Heart right ventricle (tissue), 16 donors: ENCODE measurements at regions not wholly inside any gene's neighbourhood (a gene's known extent, or its start where the extent isn't known, plus 50 kb on each side); places are given as distances from the start of the nearest gene placed in this dataset.

ENCODE experiments used
- ATAC-seq, 8 donors: fragments of 200-7000 bp; cut with Tn5 transposase; one replicate each; pipeline ENCODE4 v1.9.1; 2020; ENCODE audit warnings: mild to moderate bottlenecking in 8 of 8, moderate library complexity in 8 of 8, moderate number of reproducible peaks in 1 of 8
- DNase-seq, 2 donors: peaks; one replicate each; pipeline ENCODE4 v3.0.0-alpha.2; 2020
- H3K27ac ChIP-seq, 10 donors: fragments of 200-600 bp; sonication (generic) in 2 of 10; one replicate each; pipeline versions ENCODE4 v1.5.0 to v1.8.0; 2020 to 2022; ENCODE audit warnings: mild to moderate bottlenecking in 3 of 10
- H3K27me3 ChIP-seq, 7 donors: fragments of 200-600 bp; one replicate each; pipeline ENCODE4 v1.8.0; 2021 to 2022; ENCODE audit warnings: mild to moderate bottlenecking in 2 of 7
- H3K36me3 ChIP-seq, 9 donors: fragments of 200-600 bp; sonication (generic) in 1 of 9; one replicate each; pipeline versions ENCODE4 v1.5.0 to v1.8.0; 2020 to 2022; ENCODE audit warnings: mild to moderate bottlenecking in 2 of 9
- H3K4me1 ChIP-seq, 9 donors: fragments of 200-600 bp; sonication (generic) in 1 of 9; one replicate each; pipeline versions ENCODE4 v1.5.0 to v1.8.0; 2020 to 2022; ENCODE audit warnings: mild to moderate bottlenecking in 4 of 9
- H3K4me3 ChIP-seq, 10 donors: fragments of 200-600 bp; sonication (generic) in 2 of 10; one replicate each; pipeline versions ENCODE4 v1.5.0 to v1.8.0; 2020 to 2022; ENCODE audit warnings: mild to moderate bottlenecking in 7 of 10, moderate library complexity in 2 of 10
- H3K9me3 ChIP-seq, 11 donors: fragments of 200-600 bp in 10 of 11; sonication (generic) in 2 of 11; one replicate each; pipeline versions ENCODE4 v1.5.0 to v1.8.0; 2013 to 2022; ENCODE audit warnings: mild to moderate bottlenecking in 2 of 11, control low read depth in 1 of 11, moderate library complexity in 1 of 11
- WGBS, 2 donors: extraction: QIAGEN DNeasy Blood & Tissue Kit; methylation state at CpG; one replicate each; pipeline ENCODE4 v1.1.7; 2013; ENCODE audit warnings: inconsistent platforms in 1 of 2; 5-methylcytosine and 5-hydroxymethylcytosine counted together
- intact Hi-C, 10 donors: fragments of 100-400 bp; cut with DNase I; formaldehyde crosslinking; loops; one replicate each; pipeline versions ENCODE4 v1.11.1 to v1.14.2; 2022
- TF ChIP-seq, protein P1 (sequence below), 9 donors: fragments of 200-600 bp; sonication (generic) in 2 of 9; IDR thresholded peaks; one replicate each; pipeline versions ENCODE4 v1.5.0 to v1.8.0; 2021 to 2022; ENCODE audit warnings: antibody characterized with exemption in 9 of 9, mild to moderate bottlenecking in 5 of 9, moderate library complexity in 1 of 9
- donor health status: Arrhythmogenic right ventricular cardiomyopathy.
- donor health status: ischemic (EF 13 %, LVEDD 7.1; RV severe dilation, severe dysfunction).
- donor health status: healthy with polysubstance abuse.
- donor health status: DM: no; HTN: yes; CAD: no.
- donor health status: DM: no; HTN: no; CAD: no.
- donor health status: ischemic (EF 25% LVEDD 6.9; RV normal size, moderate dysfunction).
- donor health status: ischemic (EF 25% LVEDD 5.7; RV mildly dilated, moderate dysfunction).
- donor health status: healthy.
- donor health status: DM: yes; HTN: yes; CAD: no.
- donor health status: Ischemic cardiomyopathy.
- donor health status: ischemic (EF 35%, LVEDD 5.7; RV mildly dilated, moderate dysfunction).
- donor health status: nonischemic (EF 11% LVEDD 7.7; RV severe dilation, severe dysfunction).
- donor health status: DM: yes; HTN: yes; CAD: no.
- donor health status: PGD.
- donor health status: ischemic (EF 29% LVEDD 5.4; RV normal size, mild dysfunction).
- donor health status: nonischemic (EF 23%, LVEDD 6.1; RV moderate dilation, normal function).

DNA sequence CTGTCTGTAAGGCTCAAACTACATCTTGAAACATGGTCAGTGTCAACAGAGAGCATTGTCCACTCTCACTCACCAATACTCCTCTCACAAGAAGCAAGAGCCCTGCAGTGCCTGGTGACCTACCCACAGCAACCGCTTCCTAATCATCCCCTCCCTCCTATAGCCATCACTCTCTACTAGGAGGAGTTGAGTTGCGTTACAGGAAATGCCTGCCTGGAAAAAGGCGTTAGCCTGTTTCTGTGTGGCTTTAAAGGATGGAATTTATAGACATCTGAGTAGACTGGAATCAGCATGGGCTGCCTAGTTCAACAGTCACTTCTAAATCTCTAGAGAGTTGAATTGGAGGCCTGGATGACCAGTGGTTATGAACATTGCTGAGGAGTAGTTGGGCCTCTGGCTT is 108.3 kb upstream of the FER start:
- WGBS, 2 donors = 57 to 64% methylated on average over 3 of the region's 3 CpGs

DNA sequence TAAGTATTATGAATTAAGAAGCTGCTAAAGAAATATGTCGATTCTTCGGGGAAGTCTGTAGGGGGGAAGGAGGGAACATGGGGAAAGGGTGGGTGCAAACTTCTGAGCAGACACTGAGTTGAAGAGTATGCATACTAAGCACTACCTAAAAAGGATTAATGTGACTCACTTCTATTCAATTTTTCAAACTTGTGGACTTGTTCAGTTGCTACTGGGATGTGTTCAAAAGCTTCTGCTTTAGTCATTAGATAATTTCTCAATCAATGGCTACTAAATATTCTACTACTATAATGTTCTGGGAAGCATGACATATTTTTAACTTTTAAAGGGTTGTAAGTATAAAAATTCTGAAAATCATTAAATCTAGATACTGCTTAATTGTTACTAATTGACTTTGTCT is 109.7 kb upstream of the FER start:
- intact Hi-C loops = no loop called here
- ATAC-seq = no peak
- no peak for DNase-seq
- no peaks in the 10 kb centered on the region for H3K36me3 ChIP-seq
- no peak overlapping the region for H3K27ac ChIP-seq
- no peak overlapping the region for H3K4me3 ChIP-seq
- TF ChIP-seq, protein P1, sequence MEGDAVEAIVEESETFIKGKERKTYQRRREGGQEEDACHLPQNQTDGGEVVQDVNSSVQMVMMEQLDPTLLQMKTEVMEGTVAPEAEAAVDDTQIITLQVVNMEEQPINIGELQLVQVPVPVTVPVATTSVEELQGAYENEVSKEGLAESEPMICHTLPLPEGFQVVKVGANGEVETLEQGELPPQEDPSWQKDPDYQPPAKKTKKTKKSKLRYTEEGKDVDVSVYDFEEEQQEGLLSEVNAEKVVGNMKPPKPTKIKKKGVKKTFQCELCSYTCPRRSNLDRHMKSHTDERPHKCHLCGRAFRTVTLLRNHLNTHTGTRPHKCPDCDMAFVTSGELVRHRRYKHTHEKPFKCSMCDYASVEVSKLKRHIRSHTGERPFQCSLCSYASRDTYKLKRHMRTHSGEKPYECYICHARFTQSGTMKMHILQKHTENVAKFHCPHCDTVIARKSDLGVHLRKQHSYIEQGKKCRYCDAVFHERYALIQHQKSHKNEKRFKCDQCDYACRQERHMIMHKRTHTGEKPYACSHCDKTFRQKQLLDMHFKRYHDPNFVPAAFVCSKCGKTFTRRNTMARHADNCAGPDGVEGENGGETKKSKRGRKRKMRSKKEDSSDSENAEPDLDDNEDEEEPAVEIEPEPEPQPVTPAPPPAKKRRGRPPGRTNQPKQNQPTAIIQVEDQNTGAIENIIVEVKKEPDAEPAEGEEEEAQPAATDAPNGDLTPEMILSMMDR (IDR thresholded peaks at IDR 0.05) = no peak
- H3K27me3 ChIP-seq = no peaks in the 10 kb centered on the region
- H3K4me1 ChIP-seq = peaks cover 0 to 26% (median 6%) of the 10 kb centered on the region in 9 donors
- H3K9me3 ChIP-seq = no peaks in the 10 kb centered on the region
- WGBS, 2 donors = 89 to 92% methylated on average over 2 of the region's 2 CpGs

More for the DNA sequence above, 108.3 kb upstream of the FER start:
- H3K9me3 ChIP-seq = no peaks in the 10 kb centered on the region
- H3K27me3 ChIP-seq = no peaks in the 10 kb centered on the region
- no peak for DNase-seq
- no peak for ATAC-seq
- no peaks in the 10 kb centered on the region for H3K36me3 ChIP-seq
- H3K4me3 ChIP-seq = no peak overlapping the region
- intact Hi-C loops = no loop called here
- H3K4me1 ChIP-seq = peaks cover 0 to 21% (median 6%) of the 10 kb centered on the region in 9 donors
- no peak overlapping the region for H3K27ac ChIP-seq
- TF ChIP-seq, protein P1 (IDR thresholded peaks at IDR 0.05) = no peak

DNA sequence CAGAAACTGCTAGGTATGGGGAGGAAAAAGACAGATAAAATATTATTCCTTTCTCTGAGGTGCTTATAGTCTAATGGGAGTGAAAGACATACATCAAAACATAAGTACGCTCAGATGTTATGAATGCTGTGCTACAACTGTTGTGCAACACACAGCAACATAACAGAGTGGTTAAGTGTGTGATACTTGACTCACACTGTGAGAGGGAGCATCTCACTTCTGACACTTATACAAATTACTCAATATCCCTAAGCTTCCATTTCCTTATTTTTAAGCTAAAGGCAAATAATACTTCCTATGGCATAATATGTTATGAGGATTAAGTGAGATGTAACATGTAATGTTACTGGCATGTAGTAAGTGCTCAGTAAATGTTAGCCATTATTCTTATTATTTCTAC is 110.6 kb upstream of the FER start:
- 94 to 100% methylated on average over 1 of the region's 1 CpG for WGBS, 2 donors
- intact Hi-C loops = no loop called here

DNA sequence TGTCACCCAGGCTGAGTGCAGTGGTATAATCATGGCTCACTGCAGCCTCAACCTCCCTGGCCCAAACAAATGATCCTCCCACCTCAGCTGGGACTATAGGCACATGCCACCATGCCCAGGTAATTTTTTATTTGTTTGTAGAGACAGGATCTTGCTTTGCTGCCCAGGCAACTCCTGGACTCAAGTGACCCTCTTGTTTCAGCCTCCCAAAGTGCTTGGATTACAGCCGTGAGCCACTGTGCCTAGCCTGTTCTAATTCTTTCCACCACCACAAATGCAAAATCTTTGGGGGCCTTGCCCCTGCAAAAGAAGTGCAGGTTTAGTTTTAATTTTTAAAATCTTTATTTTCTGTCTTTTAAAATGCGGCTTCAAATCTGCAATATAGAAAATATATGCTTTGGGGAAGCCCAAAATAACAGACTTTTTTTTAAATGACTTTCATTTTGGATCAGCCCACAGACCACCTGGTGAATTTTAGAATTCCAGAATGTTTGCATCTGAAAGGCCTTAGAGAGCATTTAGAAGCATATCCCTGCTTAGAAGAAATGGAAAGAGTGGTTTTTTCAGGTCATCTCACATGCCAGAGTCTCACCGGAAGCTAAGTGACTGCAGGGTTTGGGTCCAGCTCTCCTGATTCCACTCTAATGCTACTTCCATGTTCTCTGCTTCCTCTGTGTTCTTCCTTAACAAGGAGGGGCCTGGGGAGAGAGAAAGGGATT is 111.4 kb upstream of the FER start:
- no peak for DNase-seq

More for the DNA sequence above, 110.6 kb upstream of the FER start:
- H3K4me1 ChIP-seq = peaks cover 0 to 21% (median 3%) of the 10 kb centered on the region in 9 donors
- no peak for ATAC-seq
- no peaks in the 10 kb centered on the region for H3K36me3 ChIP-seq
- no peak for DNase-seq
- H3K27me3 ChIP-seq = no peaks in the 10 kb centered on the region
- H3K9me3 ChIP-seq = no peaks in the 10 kb centered on the region
- TF ChIP-seq, protein P1 (IDR thresholded peaks at IDR 0.05) = no peak
- H3K27ac ChIP-seq = no peak overlapping the region
- H3K4me3 ChIP-seq = no peak overlapping the region

More for the DNA sequence above, 111.4 kb upstream of the FER start:
- Histone ChIP-seq H3K4me3 (no peak overlapping the region), H3K27me3 (no peaks in the 10 kb centered on the region), H3K27ac (no peak overlapping the region), H3K9me3 (no peaks in the 10 kb centered on the region), H3K4me1 (peaks cover 0 to 14% (median 0%) of the 10 kb centered on the region in 9 donors), H3K36me3 (no peaks in the 10 kb centered on the region)
- ATAC-seq = no peak
- 93 to 95% methylated on average over 3 of the region's 3 CpGs for WGBS, 2 donors
- TF ChIP-seq, protein P1 (IDR thresholded peaks at IDR 0.05) = no peak
- intact Hi-C loops = no loop called here
